ENCODE measurements at regions not wholly inside any gene's neighbourhood (a gene's known extent, or its start where the extent isn't known, plus 50 kb on each side); places are given as distances from the start of the nearest gene placed in this dataset.
"Not testable (repeated sequence)": the region's sequence is repeated elsewhere in the genome, so short reads cannot be mapped to it uniquely, and the experiment has no call there.

DNA sequence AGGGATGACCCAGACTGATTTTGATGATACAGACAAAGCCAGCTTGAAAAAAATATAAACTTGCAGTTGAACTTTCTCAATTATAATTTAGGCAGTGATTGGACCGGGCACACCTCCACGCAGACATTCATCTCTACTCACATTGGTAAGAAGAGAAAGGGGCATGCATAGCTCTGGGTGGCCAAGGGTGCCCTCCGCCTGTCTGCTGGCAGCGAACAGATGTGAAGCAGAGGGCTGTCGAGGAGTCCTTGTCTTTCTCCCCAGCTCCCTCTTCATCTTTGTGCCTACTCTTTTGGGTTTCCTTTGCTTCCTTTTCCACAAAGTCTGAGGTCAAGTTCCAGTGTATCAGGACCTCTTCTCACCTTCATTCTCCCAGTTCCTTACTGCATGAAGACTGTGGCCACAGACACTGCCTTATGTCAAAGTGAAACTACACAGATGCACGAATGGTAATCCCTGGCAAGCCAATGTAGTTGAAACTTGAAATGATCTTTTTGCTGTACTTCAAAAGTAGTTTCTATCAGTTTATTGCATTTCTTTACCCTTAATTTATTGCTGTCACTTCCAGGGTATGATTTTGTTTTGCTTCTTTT is 343.7 kb upstream of the SOX9 start:
- intact Hi-C loops (cut with micrococcal nuclease; ENCODE audit: unreplicated experiment): no loop called here
- no peaks in the 10 kb centered on the region for H3K36me3 Mint-ChIP-seq (ENCODE audit: insufficient read depth, unreplicated experiment)
- TF ChIP-seq, protein P1, sequence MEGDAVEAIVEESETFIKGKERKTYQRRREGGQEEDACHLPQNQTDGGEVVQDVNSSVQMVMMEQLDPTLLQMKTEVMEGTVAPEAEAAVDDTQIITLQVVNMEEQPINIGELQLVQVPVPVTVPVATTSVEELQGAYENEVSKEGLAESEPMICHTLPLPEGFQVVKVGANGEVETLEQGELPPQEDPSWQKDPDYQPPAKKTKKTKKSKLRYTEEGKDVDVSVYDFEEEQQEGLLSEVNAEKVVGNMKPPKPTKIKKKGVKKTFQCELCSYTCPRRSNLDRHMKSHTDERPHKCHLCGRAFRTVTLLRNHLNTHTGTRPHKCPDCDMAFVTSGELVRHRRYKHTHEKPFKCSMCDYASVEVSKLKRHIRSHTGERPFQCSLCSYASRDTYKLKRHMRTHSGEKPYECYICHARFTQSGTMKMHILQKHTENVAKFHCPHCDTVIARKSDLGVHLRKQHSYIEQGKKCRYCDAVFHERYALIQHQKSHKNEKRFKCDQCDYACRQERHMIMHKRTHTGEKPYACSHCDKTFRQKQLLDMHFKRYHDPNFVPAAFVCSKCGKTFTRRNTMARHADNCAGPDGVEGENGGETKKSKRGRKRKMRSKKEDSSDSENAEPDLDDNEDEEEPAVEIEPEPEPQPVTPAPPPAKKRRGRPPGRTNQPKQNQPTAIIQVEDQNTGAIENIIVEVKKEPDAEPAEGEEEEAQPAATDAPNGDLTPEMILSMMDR (IDR thresholded peaks at IDR 0.05; ENCODE audit: unreplicated experiment): no peak
- no peak overlapping the region for H3K4me3 Mint-ChIP-seq (ENCODE audit: low read depth, unreplicated experiment)
- no peaks in the 10 kb centered on the region for H3K4me1 Mint-ChIP-seq (ENCODE audit: low read depth, unreplicated experiment)
- H3K27me3 Mint-ChIP-seq (ENCODE audit: unreplicated experiment): no peaks in the 10 kb centered on the region
- DNase-seq: no peak
- BruUV-seq (replicated peaks): no TSS peak
- peaks cover 2% of the 10 kb centered on the region for H3K9me3 Mint-ChIP-seq (ENCODE audit: low read depth, unreplicated experiment)
- CTCF ChIA-PET: no interaction called here
- no peak overlapping the region for H3K27ac Mint-ChIP-seq (ENCODE audit: unreplicated experiment)

DNA sequence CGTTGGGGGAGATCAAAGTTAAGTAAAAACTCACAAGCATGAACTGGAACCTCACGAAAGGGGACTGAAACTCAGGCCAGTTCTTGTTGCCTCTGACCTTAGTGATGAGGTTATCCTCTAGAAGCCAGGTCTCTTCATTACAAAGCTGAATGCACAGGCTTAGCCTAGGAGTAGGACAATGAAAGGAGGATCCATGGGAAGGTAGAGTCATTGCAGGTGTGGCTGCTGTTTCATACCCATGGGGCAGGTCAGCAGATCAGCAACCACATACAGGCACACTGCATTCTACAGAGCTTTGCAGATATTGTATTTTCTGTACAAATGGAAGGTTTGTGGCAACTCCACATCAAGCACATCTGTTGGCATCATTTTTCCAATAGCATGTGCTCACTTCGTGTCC is 341.3 kb upstream of the SOX9 start:
- Mint-ChIP-seq H3K27me3 (ENCODE audit: unreplicated experiment) (no peaks in the 10 kb centered on the region), H3K9me3 (ENCODE audit: low read depth, unreplicated experiment) (no peaks in the 10 kb centered on the region), H3K27ac (ENCODE audit: unreplicated experiment) (no peak overlapping the region), H3K4me3 (ENCODE audit: low read depth, unreplicated experiment) (no peak overlapping the region), H3K4me1 (ENCODE audit: low read depth, unreplicated experiment) (no peaks in the 10 kb centered on the region), H3K36me3 (ENCODE audit: insufficient read depth, unreplicated experiment) (no peaks in the 10 kb centered on the region)
- no peak for DNase-seq
- BruUV-seq (replicated peaks): no TSS peak
- CTCF ChIA-PET: no interaction called here
- intact Hi-C loops (cut with micrococcal nuclease; ENCODE audit: unreplicated experiment): no loop called here
- TF ChIP-seq, protein P1 (IDR thresholded peaks at IDR 0.05; ENCODE audit: unreplicated experiment): no peak

DNA sequence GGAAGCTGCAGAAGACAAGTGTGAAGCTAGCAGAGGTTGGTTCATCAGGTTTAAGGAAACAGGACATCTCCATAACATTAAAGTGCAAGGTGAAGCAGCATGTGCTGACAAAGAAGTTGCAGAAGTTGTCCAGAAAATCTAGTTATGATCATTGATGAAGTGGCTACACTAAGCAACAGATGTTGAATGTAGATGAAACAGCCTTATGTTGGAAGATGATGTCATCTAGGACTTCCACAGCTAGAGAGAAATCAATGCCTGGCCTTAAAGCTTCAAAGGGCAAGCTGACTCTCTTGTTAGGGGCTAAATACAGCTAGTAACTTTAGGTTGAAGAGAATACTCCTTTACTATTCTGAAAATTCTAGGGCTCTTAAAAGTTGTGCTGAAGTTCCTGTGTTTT is 340.2 kb upstream of the SOX9 start:
- CTCF ChIA-PET: interaction anchor here (0.7 kb wide), 2 partner anchors 44 to 617 kb away, joined by 3 to 6 read pairs; no protein-coding TSS in a partner anchor
- H3K9me3 Mint-ChIP-seq (ENCODE audit: low read depth, unreplicated experiment): no peaks in the 10 kb centered on the region
- DNase-seq: no peak
- intact Hi-C loops (cut with micrococcal nuclease; ENCODE audit: unreplicated experiment): no loop called here
- no peaks in the 10 kb centered on the region for H3K36me3 Mint-ChIP-seq (ENCODE audit: insufficient read depth, unreplicated experiment)
- TF ChIP-seq, protein P1 (IDR thresholded peaks at IDR 0.05; ENCODE audit: unreplicated experiment): no peak
- BruUV-seq (replicated peaks): no TSS peak
- H3K27ac Mint-ChIP-seq (ENCODE audit: unreplicated experiment): no peak overlapping the region
- H3K4me3 Mint-ChIP-seq (ENCODE audit: low read depth, unreplicated experiment): no peak overlapping the region
- H3K4me1 Mint-ChIP-seq (ENCODE audit: low read depth, unreplicated experiment): no peaks in the 10 kb centered on the region
- H3K27me3 Mint-ChIP-seq (ENCODE audit: unreplicated experiment): no peaks in the 10 kb centered on the region

DNA sequence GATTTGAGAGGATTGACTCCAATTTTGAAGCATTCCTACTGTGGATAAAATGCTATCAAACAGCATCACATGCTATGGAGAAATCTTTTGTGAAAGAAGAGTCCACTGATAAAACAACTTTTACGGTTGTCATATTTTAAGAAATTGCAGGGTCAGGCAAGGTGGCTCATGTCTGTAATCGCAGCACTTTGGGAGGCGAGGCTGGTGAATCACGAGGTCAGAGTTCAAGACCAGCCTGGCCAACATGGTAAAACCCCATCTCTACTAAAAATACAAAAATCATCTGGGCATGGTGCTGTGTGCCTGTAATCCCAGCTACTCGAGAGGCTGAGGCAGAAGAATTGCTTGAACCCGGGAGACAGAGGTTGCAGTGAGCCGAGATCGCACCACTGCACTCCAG is 338.8 kb upstream of the SOX9 start:
- H3K27me3 Mint-ChIP-seq (ENCODE audit: unreplicated experiment); CTCF ChIA-PET; H3K4me3 Mint-ChIP-seq (ENCODE audit: low read depth, unreplicated experiment); DNase-seq; H3K9me3 Mint-ChIP-seq (ENCODE audit: low read depth, unreplicated experiment); intact Hi-C loops (cut with micrococcal nuclease; ENCODE audit: unreplicated experiment); H3K4me1 Mint-ChIP-seq (ENCODE audit: low read depth, unreplicated experiment); H3K27ac Mint-ChIP-seq (ENCODE audit: unreplicated experiment); H3K36me3 Mint-ChIP-seq (ENCODE audit: insufficient read depth, unreplicated experiment); BruUV-seq (replicated peaks): not testable (repeated sequence)

DNA sequence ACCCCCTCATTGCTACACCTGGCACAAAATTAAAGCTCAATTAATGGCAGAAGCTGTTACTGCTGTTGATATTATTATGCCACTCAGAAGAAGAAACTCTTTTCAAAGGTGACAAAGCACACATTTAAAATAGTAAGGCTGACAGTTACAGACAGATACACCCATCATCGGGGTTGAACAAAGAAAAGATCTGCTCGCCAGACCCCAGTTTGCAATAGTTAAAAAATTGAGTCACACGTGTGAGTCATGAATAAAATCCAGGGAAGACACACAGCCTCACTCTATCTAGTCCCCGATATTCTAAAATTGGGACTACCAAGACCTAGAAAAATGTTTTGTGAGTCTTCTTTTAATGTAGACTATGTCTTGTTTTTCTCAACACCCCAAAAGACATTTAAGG is 330.0 kb upstream of the SOX9 start:
- no peak for DNase-seq
- CTCF ChIA-PET: no interaction called here
- Mint-ChIP-seq H3K36me3 (ENCODE audit: insufficient read depth, unreplicated experiment) (no peaks in the 10 kb centered on the region), H3K4me1 (ENCODE audit: low read depth, unreplicated experiment) (peaks cover 27% of the 10 kb centered on the region), H3K4me3 (ENCODE audit: low read depth, unreplicated experiment) (no peak overlapping the region), H3K27me3 (ENCODE audit: unreplicated experiment) (peaks cover 23% of the 10 kb centered on the region), H3K9me3 (ENCODE audit: low read depth, unreplicated experiment) (no peaks in the 10 kb centered on the region), H3K27ac (ENCODE audit: unreplicated experiment) (no peak overlapping the region)
- TF ChIP-seq, protein P1 (IDR thresholded peaks at IDR 0.05; ENCODE audit: unreplicated experiment): no peak
- BruUV-seq (replicated peaks): no TSS peak
- intact Hi-C loops (cut with micrococcal nuclease; ENCODE audit: unreplicated experiment): no loop called here
